IMR-90 (cell line): ENCODE measurements at regions not wholly inside any gene's neighbourhood (a gene's known extent, or its start where the extent isn't known, plus 50 kb on each side); places are given as distances from the start of the nearest gene placed in this dataset.

Source experiments
- ELK1 ChIP-seq: fragments of 150-350 bp; IDR thresholded peaks from 2 replicates; pipeline ENCODE4 v1.6.1; 2016; ENCODE audit warnings: low read depth, mild to moderate bottlenecking, low read length, moderate library complexity, borderline replicate concordance

- TF ChIP-seq ELK1 = no peak
These were observed 99.0 kb upstream of the OTUD4 start (continued) for GRCh38 chr4:145279122-145279960.
